ENCODE measurements at regions not wholly inside any gene's neighbourhood (a gene's known extent, or its start where the extent isn't known, plus 50 kb on each side); places are given as distances from the start of the nearest gene placed in this dataset.
"Not testable (repeated sequence)": the region's sequence is repeated elsewhere in the genome, so short reads cannot be mapped to it uniquely, and the experiment has no call there.

GRCh38 chr12:89873745-89874144 lies 165.1 kb upstream of the ATP2B1 start:
- Mint-ChIP-seq H3K27ac (ENCODE audit: unreplicated experiment) (no peak overlapping the region), H3K4me3 (ENCODE audit: low read depth, unreplicated experiment) (no peak overlapping the region), H3K36me3 (ENCODE audit: insufficient read depth, unreplicated experiment) (no peaks in the 10 kb centered on the region), H3K4me1 (ENCODE audit: low read depth, unreplicated experiment) (no peaks in the 10 kb centered on the region), H3K9me3 (ENCODE audit: low read depth, unreplicated experiment) (peaks cover 8% of the 10 kb centered on the region), H3K27me3 (ENCODE audit: unreplicated experiment) (no peaks in the 10 kb centered on the region)
- CTCF ChIA-PET: no interaction called here
- no peak for TF ChIP-seq CTCF (IDR thresholded peaks at IDR 0.05; ENCODE audit: unreplicated experiment)
- no TSS peak for BruUV-seq (replicated peaks)
- DNase-seq: no peak
- intact Hi-C loops (cut with micrococcal nuclease; ENCODE audit: unreplicated experiment): no loop called here

- Mint-ChIP-seq H3K27ac (ENCODE audit: unreplicated experiment) (no peak overlapping the region), H3K27me3 (ENCODE audit: unreplicated experiment) (no peaks in the 10 kb centered on the region), H3K36me3 (ENCODE audit: insufficient read depth, unreplicated experiment) (no peaks in the 10 kb centered on the region), H3K4me1 (ENCODE audit: low read depth, unreplicated experiment) (no peaks in the 10 kb centered on the region), H3K4me3 (ENCODE audit: low read depth, unreplicated experiment) (no peak overlapping the region), H3K9me3 (ENCODE audit: low read depth, unreplicated experiment) (peaks cover 8% of the 10 kb centered on the region)
- CTCF ChIA-PET: no interaction called here
- DNase-seq: no peak
- TF ChIP-seq CTCF (IDR thresholded peaks at IDR 0.05; ENCODE audit: unreplicated experiment): no peak
- no TSS peak for BruUV-seq (replicated peaks)
- intact Hi-C loops (cut with micrococcal nuclease; ENCODE audit: unreplicated experiment): no loop called here
Measured at GRCh38 chr12:89872922-89873630, 164.4 kb upstream of the ATP2B1 start.

- Mint-ChIP-seq H3K4me1 (ENCODE audit: low read depth, unreplicated experiment) (no peaks in the 10 kb centered on the region), H3K27ac (ENCODE audit: unreplicated experiment) (no peak overlapping the region), H3K9me3 (ENCODE audit: low read depth, unreplicated experiment) (peaks cover 8% of the 10 kb centered on the region), H3K27me3 (ENCODE audit: unreplicated experiment) (no peaks in the 10 kb centered on the region), H3K4me3 (ENCODE audit: low read depth, unreplicated experiment) (no peak overlapping the region), H3K36me3 (ENCODE audit: insufficient read depth, unreplicated experiment) (no peaks in the 10 kb centered on the region)
- no TSS peak for BruUV-seq (replicated peaks)
- intact Hi-C loops (cut with micrococcal nuclease; ENCODE audit: unreplicated experiment): no loop called here
- CTCF ChIA-PET: no interaction called here
- no peak for TF ChIP-seq CTCF (IDR thresholded peaks at IDR 0.05; ENCODE audit: unreplicated experiment)
- no peak for DNase-seq
Measured at GRCh38 chr12:89870413-89871184, 162.0 kb upstream of the ATP2B1 start.

- H3K36me3 Mint-ChIP-seq (ENCODE audit: insufficient read depth, unreplicated experiment); H3K4me1 Mint-ChIP-seq (ENCODE audit: low read depth, unreplicated experiment); H3K27me3 Mint-ChIP-seq (ENCODE audit: unreplicated experiment); BruUV-seq (replicated peaks); DNase-seq; H3K4me3 Mint-ChIP-seq (ENCODE audit: low read depth, unreplicated experiment); intact Hi-C loops (cut with micrococcal nuclease; ENCODE audit: unreplicated experiment); CTCF ChIA-PET; H3K27ac Mint-ChIP-seq (ENCODE audit: unreplicated experiment): not testable (repeated sequence)
- H3K9me3 Mint-ChIP-seq (ENCODE audit: low read depth, unreplicated experiment): peaks cover 10% of the 10 kb centered on the region
Measured at GRCh38 chr12:89867611-89868010, 159.0 kb upstream of the ATP2B1 start.

- H3K27ac Mint-ChIP-seq (ENCODE audit: unreplicated experiment): no peak overlapping the region
- peaks cover 9% of the 10 kb centered on the region for H3K4me1 Mint-ChIP-seq (ENCODE audit: low read depth, unreplicated experiment)
- TF ChIP-seq CTCF (IDR thresholded peaks at IDR 0.05; ENCODE audit: unreplicated experiment): no peak
- peaks cover 2% of the 10 kb centered on the region for H3K9me3 Mint-ChIP-seq (ENCODE audit: low read depth, unreplicated experiment)
- no peak overlapping the region for H3K4me3 Mint-ChIP-seq (ENCODE audit: low read depth, unreplicated experiment)
- DNase-seq: no peak
- intact Hi-C loops (cut with micrococcal nuclease; ENCODE audit: unreplicated experiment): no loop called here
- CTCF ChIA-PET: no interaction called here
- H3K36me3 Mint-ChIP-seq (ENCODE audit: insufficient read depth, unreplicated experiment): no peaks in the 10 kb centered on the region
- BruUV-seq (replicated peaks): no TSS peak
- H3K27me3 Mint-ChIP-seq (ENCODE audit: unreplicated experiment): no peaks in the 10 kb centered on the region
Measured at GRCh38 chr12:89864411-89864810, 155.8 kb upstream of the ATP2B1 start.
